Small intestine (tissue), 7 donors: ENCODE measurements at regions not wholly inside any gene's neighbourhood (a gene's known extent, or its start where the extent isn't known, plus 50 kb on each side); places are given as distances from the start of the nearest gene placed in this dataset.

Source experiments
- DNase-seq, 2 donors: peaks; one replicate each; pipeline versions ENCODE4 v3.0.0 to v3.0.0-alpha.2; 2013
- FAIRE-seq: peaks from 2 replicates; lab custom pipeline; 2012; peaks lifted over from hg19 to GRCh38; lab: Jason Lieb, UNC
- H3K27ac ChIP-seq, 3 donors: one replicate each; pipeline ENCODE4 v1.5.1; 2013; ENCODE audit warnings: low read length in 2 of 3, mild to moderate bottlenecking in 2 of 3, control low read depth in 1 of 3, inconsistent platforms in 1 of 3, low read depth in 1 of 3, moderate library complexity in 1 of 3
- H3K27me3 ChIP-seq, 3 donors: one replicate each; pipeline ENCODE4 v1.6.1; 2013; ENCODE audit warnings: low read length in 3 of 3, inconsistent platforms in 1 of 3; ENCODE audit not compliant: control insufficient read depth in 3 of 3, insufficient read depth in 3 of 3
- H3K36me3 ChIP-seq, 3 donors: one replicate each; pipeline ENCODE4 v1.6.1; 2013; ENCODE audit warnings: low read length in 3 of 3, inconsistent platforms in 1 of 3, low read depth in 1 of 3, mild to moderate bottlenecking in 1 of 3, moderate library complexity in 1 of 3; ENCODE audit not compliant: control insufficient read depth in 3 of 3, insufficient read depth in 2 of 3
- H3K4me1 ChIP-seq, 3 donors: one replicate each; pipeline ENCODE4 v1.6.1; 2013; ENCODE audit warnings: low read length in 2 of 3, inconsistent platforms in 1 of 3, low read depth in 1 of 3, mild to moderate bottlenecking in 1 of 3, moderate library complexity in 1 of 3; ENCODE audit not compliant: control insufficient read depth in 3 of 3, insufficient read depth in 2 of 3
- H3K4me3 ChIP-seq, 3 donors: one replicate each; pipeline ENCODE4 v1.5.1; 2013; ENCODE audit warnings: low read length in 3 of 3, control low read depth in 1 of 3, inconsistent platforms in 1 of 3, low read depth in 1 of 3, mild to moderate bottlenecking in 1 of 3, moderate library complexity in 1 of 3
- H3K9me3 ChIP-seq, 2 donors: one replicate each; pipeline ENCODE4 v1.6.1; 2013; ENCODE audit warnings: low read depth in 1 of 2, low read length in 1 of 2; ENCODE audit not compliant: control insufficient read depth in 2 of 2, insufficient read depth in 1 of 2
- WGBS, 3 donors: extraction: QIAGEN DNeasy Blood & Tissue Kit; methylation state at CpG; one replicate each; pipeline ENCODE4 v1.1.7; 2013; 5-methylcytosine and 5-hydroxymethylcytosine counted together
- donor health status: healthy with polysubstance abuse.
- donor health status: control.
- donor health status: control.
- donor health status: Bipolar disorder and iron deficiency.
- donor health status: healthy.

- H3K4me1 ChIP-seq: no peaks in the 10 kb centered on the region
- no peaks in the 10 kb centered on the region for H3K36me3 ChIP-seq
- WGBS, 3 donors: 61 to 70% (median 64%) methylated on average over 5 of the region's 5 CpGs
- no peak overlapping the region for H3K4me3 ChIP-seq
- DNase-seq: no peak
- H3K27me3 ChIP-seq: no peaks in the 10 kb centered on the region
- H3K27ac ChIP-seq: no peak overlapping the region
- FAIRE-seq: no peak
- no peaks in the 10 kb centered on the region for H3K9me3 ChIP-seq
These were observed 68.6 kb downstream of the ZC3H11B start for GRCh38 chr1:219544163-219544846.

GRCh38 chr1:219542828-219543518, 69.9 kb downstream of the ZC3H11B start:
- no peaks in the 10 kb centered on the region for H3K4me1 ChIP-seq
- H3K27ac ChIP-seq: no peak overlapping the region
- H3K9me3 ChIP-seq: no peaks in the 10 kb centered on the region
- H3K36me3 ChIP-seq: no peaks in the 10 kb centered on the region
- WGBS, 3 donors: 65 to 80% (median 76%) methylated on average over 5 of the region's 5 CpGs
- DNase-seq (no peak), FAIRE-seq (no peak)
- H3K27me3 ChIP-seq: no peaks in the 10 kb centered on the region
- H3K4me3 ChIP-seq: no peak overlapping the region

- Histone ChIP-seq H3K27me3 (no peaks in the 10 kb centered on the region), H3K4me3 (no peak overlapping the region), H3K27ac (no peak overlapping the region), H3K36me3 (no peaks in the 10 kb centered on the region), H3K9me3 (no peaks in the 10 kb centered on the region), H3K4me1 (no peaks in the 10 kb centered on the region)
- FAIRE-seq (no peak), DNase-seq (no peak)
These were observed 71.0 kb downstream of the ZC3H11B start for GRCh38 chr1:219541946-219542345.

- 59 to 76% (median 62%) methylated on average over 3 of the region's 3 CpGs for WGBS, 3 donors
- Histone ChIP-seq H3K36me3 (no peaks in the 10 kb centered on the region), H3K4me1 (no peaks in the 10 kb centered on the region), H3K4me3 (no peak overlapping the region), H3K9me3 (no peaks in the 10 kb centered on the region), H3K27ac (no peak overlapping the region), H3K27me3 (no peaks in the 10 kb centered on the region)
- DNase-seq (no peak), FAIRE-seq (no peak)
These were observed 73.2 kb downstream of the ZC3H11B start for GRCh38 chr1:219539645-219540254.

GRCh38 chr1:219538886-219539285, 74.0 kb downstream of the ZC3H11B start:
- Histone ChIP-seq H3K4me1 (no peaks in the 10 kb centered on the region), H3K9me3 (no peaks in the 10 kb centered on the region), H3K4me3 (no peak overlapping the region), H3K36me3 (no peaks in the 10 kb centered on the region), H3K27me3 (no peaks in the 10 kb centered on the region), H3K27ac (no peak overlapping the region)
- FAIRE-seq: no peak
- 82 to 89% (median 89%) methylated on average over 1 of the region's 1 CpG for WGBS, 3 donors
- DNase-seq: no peak

GRCh38 chr1:219537223-219537631, 75.7 kb downstream of the ZC3H11B start:
- H3K27me3 ChIP-seq: no peaks in the 10 kb centered on the region
- FAIRE-seq (no peak), DNase-seq (no peak)
- H3K36me3 ChIP-seq: no peaks in the 10 kb centered on the region
- no peaks in the 10 kb centered on the region for H3K4me1 ChIP-seq
- no peak overlapping the region for H3K27ac ChIP-seq
- WGBS, 3 donors: 78 to 85% (median 78%) methylated on average over 2 of the region's 2 CpGs
- H3K9me3 ChIP-seq: no peaks in the 10 kb centered on the region
- no peak overlapping the region for H3K4me3 ChIP-seq

- Histone ChIP-seq H3K4me1 (no peaks in the 10 kb centered on the region), H3K36me3 (no peaks in the 10 kb centered on the region), H3K27me3 (no peaks in the 10 kb centered on the region), H3K9me3 (no peaks in the 10 kb centered on the region), H3K27ac (no peak overlapping the region), H3K4me3 (no peak overlapping the region)
- WGBS, 3 donors: 61 to 77% (median 66%) methylated on average over 4 of the region's 4 CpGs
- FAIRE-seq: no peak
- no peak for DNase-seq
These were observed 76.9 kb downstream of the ZC3H11B start for GRCh38 chr1:219536038-219536437.

GRCh38 chr1:219534991-219535390, 77.9 kb downstream of the ZC3H11B start:
- Histone ChIP-seq H3K27me3 (no peaks in the 10 kb centered on the region), H3K9me3 (no peaks in the 10 kb centered on the region), H3K4me1 (no peaks in the 10 kb centered on the region), H3K4me3 (no peak overlapping the region), H3K36me3 (no peaks in the 10 kb centered on the region), H3K27ac (no peak overlapping the region)
- FAIRE-seq (no peak), DNase-seq (no peak)
- 46 to 77% (median 71%) methylated on average over 1 of the region's 1 CpG for WGBS, 3 donors
